DMS79 (cell line): ENCODE measurements at regions not wholly inside any gene's neighbourhood (a gene's known extent, or its start where the extent isn't known, plus 50 kb on each side); places are given as distances from the start of the nearest gene placed in this dataset.
A peak's percentile ranks its signal among the peaks of the same experiment; 100 is the strongest.
"Not testable (repeated sequence)": the region's sequence is repeated elsewhere in the genome, so short reads cannot be mapped to it uniquely, and the experiment has no call there.

Source experiments
- DNase-seq: peaks from one replicate; lab custom pipeline; 2025; lab: John Stamatoyannopoulos, UW

DNA sequence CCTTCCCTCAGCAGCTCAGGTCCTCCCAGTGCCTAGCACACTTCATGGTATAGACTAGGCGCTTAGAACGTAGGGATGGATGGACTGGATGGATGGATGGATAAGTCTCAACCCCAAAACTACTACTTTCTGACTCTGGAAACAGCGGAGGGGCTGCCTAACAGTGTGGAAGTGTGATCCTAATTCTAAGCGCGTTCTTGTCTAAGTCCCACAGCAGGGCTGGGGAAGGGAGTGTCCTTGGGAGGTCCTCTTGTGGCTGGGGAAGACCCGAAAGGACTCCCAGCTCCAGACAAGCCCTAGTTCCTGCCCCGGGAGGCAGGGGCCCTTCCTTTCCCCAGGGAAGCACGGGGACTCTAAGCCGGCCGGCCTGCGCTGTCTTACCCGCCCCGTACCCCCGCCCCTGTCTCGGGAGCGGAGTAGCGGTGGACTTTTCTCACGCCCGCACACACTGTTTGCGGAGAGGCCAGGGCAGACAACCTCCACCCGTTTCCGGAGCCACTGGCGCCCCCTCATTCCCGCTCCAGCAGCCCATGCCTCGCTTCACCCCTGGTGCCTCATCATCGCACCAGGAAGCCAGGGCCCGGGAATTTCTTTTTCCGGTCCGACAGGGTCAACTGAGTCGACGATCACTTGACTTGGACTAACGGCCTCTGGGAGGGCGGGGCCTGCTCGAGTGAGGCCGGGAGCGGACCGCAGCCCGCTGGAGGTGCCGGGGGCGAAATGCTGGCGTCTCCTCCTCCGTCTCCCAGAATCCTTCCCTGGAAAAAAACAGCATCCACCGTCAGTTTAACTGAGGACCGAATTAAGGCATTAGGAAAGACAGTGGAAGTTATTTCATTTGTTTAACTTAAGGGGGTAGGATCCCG lies 133.3 kb downstream of the TBC1D2B start:
- peak; percentile 37 for DNase-seq

DNA sequence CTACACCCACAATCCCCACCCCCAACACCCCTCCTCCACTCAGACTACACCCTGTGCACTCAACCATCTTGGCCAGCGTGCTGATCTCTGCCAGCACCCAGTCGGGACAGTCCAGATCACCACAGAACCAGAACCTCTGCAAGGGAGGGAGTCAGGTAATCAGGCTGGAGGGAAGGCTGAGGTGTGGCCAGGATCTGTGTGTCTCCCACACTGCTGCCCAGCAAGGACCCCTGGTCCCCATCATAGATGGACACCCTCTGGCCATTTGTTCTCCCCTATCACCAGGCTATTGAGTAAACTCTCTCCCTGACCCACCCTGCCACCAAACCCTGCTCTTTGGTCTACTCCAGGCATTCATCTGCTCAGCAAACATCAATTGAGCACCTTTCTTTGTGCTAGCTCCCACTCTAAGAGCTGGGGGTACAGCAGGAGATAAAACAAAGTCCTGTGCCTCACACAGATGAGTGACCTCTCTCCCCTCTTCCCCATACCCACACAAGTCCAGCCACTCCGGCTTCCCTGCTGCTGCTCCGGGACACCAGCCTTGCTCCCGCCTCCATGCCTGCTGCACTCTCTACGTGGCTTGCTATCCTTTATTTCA lies 134.8 kb downstream of the TBC1D2B start:
- no peak for DNase-seq

DNA sequence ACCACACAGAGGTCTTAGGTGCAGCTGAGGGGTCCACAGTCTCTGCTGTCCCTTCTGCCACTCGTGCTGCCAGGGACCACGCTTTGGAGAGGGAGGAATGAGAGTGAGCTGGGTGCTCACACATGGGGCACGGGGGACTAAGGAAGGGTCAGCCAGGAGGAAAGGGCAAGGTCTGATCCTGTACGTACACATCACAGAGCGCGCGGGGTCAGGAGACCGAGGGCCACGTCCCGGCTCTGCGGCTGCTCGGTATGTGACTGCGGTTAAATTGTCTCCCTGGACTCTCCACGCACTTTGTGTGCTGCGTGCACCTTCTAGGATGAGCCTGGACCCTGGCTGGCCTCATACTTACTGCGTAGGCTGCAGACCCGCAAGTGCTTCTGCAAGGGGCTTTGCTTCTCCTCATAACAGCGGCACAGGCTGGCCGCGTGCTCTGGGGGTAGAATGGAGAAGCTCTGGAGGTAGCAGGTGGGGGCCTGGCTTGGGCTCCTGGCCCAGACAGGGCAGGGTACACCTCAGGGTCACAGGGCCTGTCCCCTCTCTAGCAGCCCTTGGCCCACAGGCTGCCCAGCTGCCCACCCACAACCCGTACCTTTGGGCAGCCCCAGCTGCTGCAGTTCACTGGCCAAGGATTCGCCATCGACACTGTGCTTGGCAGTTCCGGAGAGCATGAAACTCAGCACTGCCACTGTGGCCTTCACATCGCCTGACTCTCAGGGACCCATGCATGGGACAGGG lies 136.3 kb downstream of the TBC1D2B start:
- not testable (repeated sequence) for DNase-seq

DNA sequence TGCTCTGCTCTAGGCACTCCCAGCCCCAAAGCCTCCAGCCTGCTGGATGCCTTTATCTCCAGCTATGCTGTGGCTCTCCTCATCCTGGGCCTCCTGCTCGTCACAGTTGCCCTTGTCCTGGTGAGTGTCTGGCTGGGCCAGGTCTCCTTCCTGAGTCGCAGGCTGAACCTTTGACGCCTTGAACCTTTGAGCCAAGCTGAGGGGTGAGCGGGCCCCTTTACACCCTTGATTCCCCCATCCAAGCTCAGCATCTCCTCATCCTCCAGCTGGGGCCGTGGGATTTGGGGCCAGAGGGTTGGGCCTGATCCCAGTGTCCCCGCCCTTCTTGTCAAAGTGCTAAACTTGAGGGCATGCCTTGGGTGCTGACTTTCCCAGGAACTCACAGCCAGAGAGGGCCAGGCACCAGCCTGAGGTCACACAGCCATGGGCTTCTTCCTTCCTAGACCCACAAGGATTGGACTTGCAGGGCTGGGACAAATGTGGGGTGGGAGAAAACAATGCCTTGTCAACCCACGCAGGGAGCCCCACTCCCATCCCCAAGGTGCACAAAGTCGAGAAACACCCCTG lies 137.0 kb downstream of the TBC1D2B start:
- no peak for DNase-seq

DNA sequence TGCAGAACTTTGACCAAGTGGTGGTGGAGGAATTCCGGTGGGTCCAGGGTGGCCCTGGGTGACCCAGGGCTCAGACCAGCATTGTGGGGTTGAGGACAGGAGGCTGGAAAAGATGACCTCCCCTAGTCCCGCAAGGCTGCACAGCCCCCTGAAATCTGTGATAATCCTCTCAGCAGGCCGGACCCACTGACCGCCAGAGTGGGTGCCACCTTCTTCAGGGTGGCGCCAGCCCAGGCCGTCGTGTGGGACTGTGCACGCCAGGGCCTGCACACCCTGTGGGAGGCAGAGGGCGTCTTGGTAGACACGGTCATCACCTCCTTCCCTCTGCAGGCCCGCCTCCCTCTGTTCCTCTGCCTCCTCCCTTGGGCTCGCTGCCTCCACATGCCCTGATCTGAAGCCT lies 137.7 kb downstream of the TBC1D2B start:
- DNase-seq = no peak

DNA sequence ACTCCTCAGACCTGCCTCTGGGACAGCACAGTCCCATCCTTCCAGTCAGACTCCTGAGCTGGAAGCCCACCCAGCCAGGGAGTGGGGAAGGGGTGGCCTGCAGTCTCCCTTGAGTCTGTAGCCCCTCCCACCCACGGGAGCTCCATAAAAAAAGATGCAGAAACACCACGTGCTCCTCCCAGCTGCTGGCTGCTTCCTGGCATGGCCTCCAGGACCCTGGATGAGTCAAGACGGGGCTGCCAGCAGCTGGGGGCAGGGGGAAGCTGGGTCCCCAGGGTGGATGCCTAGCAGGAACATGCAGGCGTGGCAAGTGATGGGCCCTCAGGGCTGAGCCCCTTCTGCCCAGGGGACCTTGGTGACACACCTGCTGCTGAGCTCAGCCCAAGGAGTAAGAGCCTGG lies 138.5 kb downstream of the TBC1D2B start:
- DNase-seq = not testable (repeated sequence)

DNA sequence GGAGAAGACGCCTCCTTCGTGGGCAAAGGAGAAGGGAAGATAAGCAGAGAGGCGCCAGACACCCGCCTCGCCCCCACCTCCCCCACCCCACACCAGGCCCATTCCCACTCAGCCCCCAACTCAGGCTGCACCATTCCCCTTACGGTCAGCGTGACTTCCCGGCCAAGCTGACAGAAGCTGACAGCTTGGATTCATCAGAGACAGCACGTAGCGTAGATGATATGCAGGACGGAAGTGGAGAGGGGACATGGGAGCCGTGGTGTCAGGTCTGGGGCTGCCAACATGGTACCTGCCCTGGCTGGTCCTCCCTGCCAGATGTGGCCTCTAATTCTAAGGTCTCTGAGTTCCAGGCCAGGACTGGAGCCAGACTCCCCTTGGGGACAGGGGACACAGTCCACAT lies 139.0 kb downstream of the TBC1D2B start:
- not testable (repeated sequence) for DNase-seq

DNA sequence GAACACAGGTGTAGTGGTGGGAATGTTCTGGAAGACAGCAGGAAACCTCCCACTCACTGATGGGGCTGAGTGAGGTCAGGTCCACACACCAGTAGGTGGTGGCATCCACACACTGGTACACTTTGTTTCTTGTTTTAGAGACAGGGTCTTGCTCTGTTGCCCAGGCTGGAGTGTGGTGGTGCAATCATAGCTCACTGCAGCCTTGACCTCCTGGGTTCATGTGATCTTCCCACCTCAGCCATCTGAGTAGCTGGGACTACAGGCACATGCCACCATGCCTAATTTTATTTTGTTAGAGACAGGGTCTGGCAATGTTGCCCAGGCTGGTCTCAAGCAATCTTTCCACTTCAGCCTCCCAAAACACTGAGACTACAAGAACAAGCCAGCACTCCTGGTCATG lies 140.9 kb downstream of the TBC1D2B start:
- not testable (repeated sequence) for DNase-seq

DNA sequence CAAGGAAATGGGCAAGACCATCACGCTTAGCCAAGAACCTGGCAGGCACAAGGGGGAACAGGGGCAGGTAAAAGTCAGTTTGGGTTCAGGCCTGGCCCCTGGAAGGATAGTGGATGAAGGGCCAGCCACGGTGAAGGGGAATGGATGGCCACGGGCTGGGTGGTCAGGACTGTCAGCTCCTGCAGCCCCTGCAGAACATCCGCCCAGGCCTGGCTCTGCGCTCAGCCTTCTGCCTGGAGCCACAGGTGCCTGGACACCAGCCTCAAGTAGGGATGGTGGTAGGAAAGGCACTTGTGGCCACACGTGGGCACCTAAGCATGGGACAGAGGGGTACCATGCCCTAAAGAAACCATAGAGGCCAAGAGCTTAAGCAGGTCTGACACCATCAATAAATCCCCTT lies 143.0 kb downstream of the TBC1D2B start:
- not testable (repeated sequence) for DNase-seq

DNA sequence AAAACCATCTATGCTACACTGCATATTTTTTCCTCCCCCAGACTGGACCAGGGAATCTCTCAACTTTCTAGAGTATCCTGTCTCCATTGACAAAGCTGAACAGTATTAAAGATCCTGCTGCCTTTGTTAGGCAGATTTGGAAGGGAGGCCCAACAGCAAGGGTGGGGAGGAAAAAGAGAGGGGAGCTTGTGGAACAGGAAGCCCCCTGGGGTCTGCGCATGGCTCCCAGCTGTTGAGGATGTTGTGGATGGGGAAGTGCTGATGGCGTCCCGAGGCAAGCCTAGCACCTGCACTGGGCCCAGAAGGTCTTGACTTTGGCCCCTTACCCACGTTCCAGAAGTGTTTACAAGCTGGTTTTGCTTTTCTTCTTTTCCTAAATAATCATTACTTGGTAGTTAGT lies 146.6 kb downstream of the TBC1D2B start:
- not testable (repeated sequence) for DNase-seq

DNA sequence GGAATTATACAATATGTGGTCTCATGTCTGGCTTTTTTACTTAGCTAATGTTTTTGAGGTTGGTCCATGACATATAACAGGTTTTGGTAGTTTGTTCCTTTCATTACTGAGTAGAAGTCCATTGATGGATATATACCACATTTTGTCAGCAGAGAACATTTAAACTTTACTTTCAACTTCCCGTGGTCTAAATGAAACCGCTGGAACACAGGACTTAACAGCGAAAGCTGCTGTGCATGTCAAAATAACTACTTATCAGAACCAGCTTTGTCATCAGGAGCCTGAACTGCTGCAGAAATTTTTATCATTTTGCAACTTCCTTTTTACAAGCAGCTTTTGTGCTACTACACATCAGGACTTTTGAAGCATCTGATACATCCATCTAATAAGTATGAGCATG lies 147.0 kb downstream of the TBC1D2B start:
- DNase-seq = not testable (repeated sequence)

DNA sequence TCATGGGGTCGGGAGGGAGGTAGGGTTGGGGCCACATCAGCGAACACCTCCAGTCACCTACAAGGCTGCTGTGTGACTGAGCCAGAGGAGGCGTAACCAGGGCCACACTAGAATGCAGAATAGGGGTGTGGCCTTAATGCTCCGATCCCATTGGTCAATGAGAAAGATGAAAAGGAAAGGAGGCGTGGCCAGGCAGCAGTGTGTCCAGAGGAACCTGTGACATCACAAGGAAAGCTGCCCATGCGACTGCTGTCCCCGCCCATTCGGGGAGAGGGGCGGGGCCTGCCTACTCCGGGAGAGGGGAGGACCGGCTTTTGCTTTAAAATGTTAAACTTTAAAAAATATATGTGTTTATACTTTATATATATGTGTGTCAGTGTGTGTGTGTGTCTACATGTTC lies 150.7 kb downstream of the TBC1D2B start:
- DNase-seq = not testable (repeated sequence)

DNA sequence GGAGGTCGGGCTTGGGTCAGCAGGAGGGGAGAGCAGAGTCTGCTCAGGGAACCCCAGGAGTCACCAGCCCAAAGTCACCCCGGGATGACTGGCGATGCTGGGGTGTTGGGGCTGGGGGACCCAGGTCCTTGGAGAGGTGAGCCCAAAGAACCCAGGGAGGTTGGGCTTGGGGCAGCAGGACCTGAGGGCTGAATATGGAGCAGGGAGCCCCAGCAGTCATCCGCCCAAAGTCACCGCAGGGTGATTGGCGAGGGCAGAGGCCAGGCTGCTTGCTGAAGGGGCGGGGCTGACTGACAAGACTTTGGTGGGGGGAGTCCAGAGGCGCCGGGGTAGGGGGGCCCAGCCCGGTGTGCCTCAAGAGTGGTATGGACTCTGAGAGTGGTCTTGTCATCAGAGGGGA lies 151.2 kb downstream of the TBC1D2B start:
- DNase-seq = not testable (repeated sequence)

DNA sequence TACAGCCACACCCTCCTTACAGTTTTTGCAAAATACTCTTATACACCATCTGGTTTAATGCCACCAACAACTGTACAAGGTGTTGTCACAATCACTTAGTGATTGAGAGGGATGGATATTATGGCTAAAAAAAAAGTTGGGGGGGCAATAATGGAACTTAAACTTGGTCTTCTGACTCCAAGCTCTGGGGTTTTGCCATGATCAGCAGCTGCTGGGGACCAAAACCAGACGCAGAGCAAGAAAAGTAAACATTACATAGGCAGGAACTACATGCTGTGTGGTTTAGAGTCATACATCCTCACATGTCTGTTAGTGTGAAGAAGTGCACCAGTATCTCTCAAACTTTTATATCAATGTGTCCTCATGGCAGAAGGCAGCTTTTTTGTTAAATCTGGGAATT lies 152.4 kb downstream of the TBC1D2B start:
- not testable (repeated sequence) for DNase-seq

DNA sequence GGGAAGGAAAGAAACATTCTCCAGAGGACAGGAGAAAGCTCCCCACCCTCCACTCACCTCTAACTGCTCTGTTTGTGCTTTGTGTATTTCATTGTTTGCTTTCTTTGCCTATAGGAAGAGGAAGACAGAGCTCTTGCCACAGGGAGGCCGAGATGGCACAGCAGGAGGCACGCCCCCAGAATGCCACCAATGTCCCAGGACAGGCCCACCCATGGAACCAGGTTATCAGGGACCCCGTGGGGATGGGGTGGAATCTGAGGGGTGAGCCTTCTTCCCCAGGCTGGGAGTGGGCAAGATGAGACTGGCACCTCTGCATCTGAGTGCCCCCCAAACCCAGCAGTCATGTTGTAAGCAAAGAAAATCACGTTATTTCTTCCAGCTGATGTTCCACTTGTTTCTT lies 155.8 kb downstream of the TBC1D2B start:
- no peak for DNase-seq

DNA sequence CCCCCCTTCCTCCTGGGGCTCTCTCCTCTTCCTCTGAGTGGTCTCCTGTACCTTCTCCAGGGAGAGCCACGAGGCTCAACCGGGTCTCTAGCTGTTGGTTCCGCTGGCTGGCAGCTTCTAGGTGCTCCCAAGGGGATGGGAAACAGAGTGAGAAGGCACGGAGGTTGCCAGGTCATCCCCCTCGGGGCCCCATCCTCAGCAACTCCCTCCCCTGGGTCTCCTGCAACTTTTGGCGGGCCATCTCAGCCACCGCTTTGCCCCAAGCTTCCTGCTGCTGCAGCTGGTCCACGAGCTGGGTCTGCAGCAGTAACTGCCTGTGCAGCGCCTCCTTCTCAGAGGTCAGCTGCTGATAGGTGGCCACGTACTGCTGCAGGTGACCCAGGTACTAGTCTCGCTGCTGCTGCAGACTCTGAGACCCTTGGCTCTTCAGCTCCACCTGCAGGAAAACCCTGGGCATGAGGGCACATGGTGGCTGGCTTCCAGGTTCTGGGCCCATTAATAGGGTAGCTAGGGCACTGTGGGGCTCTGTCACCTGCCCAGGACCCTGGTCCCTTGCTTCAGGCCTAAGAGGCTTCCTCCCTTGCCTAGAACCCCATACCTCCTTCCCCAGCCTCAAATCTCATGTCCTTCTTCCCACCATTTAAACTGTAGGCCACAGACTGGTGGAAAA lies 160.4 kb downstream of the TBC1D2B start:
- DNase-seq = not testable (repeated sequence)

DNA sequence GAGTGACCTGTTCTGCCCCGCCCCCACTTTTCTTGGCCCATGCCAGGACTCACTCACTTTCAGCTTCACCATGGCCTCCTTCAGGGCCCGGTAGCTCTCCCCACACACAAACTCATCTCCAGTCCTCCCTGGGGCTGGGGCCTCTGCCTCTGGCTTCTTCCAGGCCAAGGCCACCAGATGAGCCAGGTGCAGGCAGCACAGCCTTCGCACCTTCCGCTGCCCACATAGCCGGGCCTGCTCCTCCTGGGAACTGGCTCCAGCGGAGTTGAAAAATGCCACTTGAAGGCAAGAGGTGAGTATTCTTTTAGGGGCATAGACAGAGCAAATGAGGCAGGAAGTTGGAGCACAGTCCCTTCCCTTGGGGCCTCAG lies 161.6 kb downstream of the TBC1D2B start:
- DNase-seq = not testable (repeated sequence)

DNA sequence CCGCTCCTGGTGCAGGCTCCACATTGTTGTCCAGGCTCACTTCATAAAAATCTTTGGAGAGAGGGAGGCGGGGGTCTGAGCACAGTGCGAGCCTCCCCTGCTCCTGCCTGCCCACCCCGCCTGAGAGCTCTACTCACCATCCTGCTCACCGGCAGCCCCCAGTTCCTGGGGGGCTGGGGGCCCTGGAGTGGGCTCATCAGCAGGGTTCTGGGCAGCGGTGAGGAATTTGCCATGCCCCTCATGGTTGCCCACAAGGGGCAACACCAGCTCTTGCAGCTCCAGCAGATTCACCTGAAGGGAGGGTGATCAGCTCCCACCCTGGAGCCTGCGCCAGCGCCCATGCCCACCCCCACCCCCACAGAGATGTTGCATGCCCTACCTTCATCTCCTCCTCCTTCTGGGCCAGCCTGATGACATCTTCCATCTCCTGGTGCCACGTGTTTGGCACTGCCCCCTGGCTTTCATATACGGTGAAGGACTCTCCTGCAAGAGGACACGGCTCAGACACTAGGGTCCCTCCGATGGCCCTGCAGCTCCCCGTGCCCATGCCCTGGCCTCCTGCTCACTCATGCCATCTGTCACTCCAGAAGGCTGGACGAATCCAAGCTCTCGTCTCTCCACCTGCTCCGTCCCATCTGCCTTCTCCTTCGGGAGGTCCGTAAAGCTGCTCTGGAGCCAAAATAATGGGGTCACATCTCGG lies 162.1 kb downstream of the TBC1D2B start:
- DNase-seq = no peak

DNA sequence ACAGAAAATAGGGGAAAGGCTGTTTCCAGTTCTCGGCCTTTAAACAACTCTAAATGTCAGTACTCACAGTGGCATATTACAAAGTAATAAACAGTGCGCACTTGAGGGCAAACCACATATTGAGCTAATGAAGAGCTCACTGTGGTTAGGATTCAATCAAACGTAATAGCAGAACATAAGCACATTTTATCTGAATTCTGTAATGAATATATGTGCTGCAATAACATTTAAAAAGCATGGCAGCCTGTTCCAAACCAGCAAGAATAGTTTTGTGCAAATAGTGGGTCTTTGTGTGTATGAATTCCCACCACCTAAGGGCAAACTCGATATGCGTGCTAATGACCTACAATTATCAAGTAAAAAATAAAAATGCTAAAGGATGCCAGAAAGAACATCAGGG lies 163.0 kb downstream of the TBC1D2B start:
- not testable (repeated sequence) for DNase-seq

DNA sequence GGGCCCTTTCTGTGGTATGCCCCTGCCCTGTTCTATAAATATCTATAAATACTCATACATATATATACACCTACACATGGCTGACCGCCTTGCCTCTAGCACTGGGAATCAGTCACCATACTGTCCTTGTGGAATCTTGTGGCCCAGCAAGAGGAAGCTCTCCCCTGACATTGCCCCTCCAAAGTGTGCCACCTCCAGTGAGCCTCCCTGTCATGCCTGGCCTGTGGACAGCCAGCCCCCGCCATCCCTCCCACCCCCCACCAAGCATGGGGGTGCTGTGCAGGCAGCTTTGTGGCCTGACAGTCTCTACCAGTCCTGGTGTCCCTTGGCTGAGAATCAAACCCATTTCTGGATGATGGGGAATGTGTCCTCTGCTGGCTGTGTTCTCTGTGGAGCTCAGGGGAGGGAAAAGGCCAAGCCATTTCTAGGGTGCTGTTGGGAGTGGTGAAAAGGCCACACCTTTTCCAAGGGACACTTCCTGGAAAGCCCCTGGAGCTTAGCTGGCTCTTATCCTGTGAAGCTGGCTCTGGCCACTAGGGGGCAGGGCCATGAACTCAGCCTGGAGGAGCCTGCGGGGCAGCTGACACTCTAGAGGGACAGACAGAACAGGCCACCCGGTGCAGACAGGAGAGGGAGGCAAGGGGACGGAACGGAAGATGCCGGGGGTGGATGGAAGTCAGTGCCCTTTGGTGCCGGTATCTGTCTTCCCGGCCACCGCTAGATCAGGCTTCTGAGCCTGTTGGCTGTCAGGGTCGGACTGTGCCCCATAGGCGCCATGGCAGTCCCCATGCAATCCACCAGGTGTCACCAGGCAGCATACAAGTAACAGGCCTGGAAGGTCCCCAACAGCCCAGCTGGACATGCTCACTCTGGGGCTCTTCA lies 167.2 kb downstream of the TBC1D2B start:
- DNase-seq = not testable (repeated sequence)
